ENCODE measurements at regions not wholly inside any gene's neighbourhood (a gene's known extent, or its start where the extent isn't known, plus 50 kb on each side); places are given as distances from the start of the nearest gene placed in this dataset.

DNA sequence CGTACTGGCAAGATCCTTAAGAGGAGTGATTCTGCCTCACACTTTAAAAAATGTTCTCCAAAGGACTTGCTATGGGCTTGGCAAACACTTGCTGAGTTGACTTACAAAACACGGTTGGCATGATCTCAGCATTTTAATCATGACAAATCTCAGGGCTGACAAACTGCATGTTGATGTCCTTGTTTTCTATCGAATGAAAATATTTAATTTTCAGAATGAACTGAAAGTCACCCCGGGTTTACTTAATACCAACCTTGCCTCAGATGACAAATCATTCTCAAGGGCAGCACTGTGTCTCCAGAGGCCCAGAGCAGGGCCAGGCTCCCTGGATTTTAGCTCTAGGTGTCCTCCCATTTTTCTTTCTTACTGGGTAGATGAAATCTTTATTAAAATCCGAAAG is 229.1 kb upstream of the ZFHX3 start:
- DNase-seq (no peak), ATAC-seq (no peak)
- H3K9me3 ChIP-seq = no peaks in the 10 kb centered on the region
- no peak for TF ChIP-seq CTCF (IDR thresholded peaks at IDR 0.05)
- intact Hi-C loops (cut with DNase I) = no loop called here
- no peaks in the 10 kb centered on the region for H3K27me3 ChIP-seq
- H3K36me3 ChIP-seq = no peaks in the 10 kb centered on the region
- no peaks in the 10 kb centered on the region for H3K4me1 ChIP-seq
- H3K27ac ChIP-seq = no peak overlapping the region
- H3K4me3 ChIP-seq = no peak overlapping the region

DNA sequence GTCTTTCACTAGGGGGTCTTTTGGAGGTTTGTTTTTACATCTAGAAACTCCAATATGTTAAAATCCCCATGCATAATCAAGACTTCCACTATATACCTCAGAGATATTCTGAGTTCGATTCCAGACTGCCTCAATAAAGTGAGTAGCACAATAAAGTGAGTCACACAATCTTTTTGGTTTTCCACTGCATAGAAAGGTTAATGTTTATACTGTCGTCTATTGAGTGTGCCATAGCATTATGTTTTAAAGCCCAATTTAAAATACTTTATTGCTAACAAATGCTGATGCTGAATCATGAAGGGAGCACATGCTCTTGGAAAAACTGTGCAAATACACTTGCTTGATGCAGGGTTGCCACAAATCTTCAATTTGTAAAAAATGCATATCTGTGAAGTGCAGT is 227.5 kb upstream of the ZFHX3 start:
- ATAC-seq = no peak
- H3K4me1 ChIP-seq = no peaks in the 10 kb centered on the region
- H3K9me3 ChIP-seq = no peaks in the 10 kb centered on the region
- no peak for TF ChIP-seq CTCF (IDR thresholded peaks at IDR 0.05)
- no peaks in the 10 kb centered on the region for H3K36me3 ChIP-seq
- no peaks in the 10 kb centered on the region for H3K27me3 ChIP-seq
- intact Hi-C loops (cut with DNase I) = no loop called here
- no peak for DNase-seq
- no peak overlapping the region for H3K4me3 ChIP-seq
- no peak overlapping the region for H3K27ac ChIP-seq

- ATAC-seq = no peak
- intact Hi-C loops (cut with DNase I) = no loop called here
These were observed 227.1 kb upstream of the ZFHX3 start for GRCh38 chr16:73275024-73275423.

GRCh38 chr16:73274140-73274539 is 226.2 kb upstream of the ZFHX3 start:
- H3K27me3 ChIP-seq = no peaks in the 10 kb centered on the region
- intact Hi-C loops (cut with DNase I) = no loop called here
- no peaks in the 10 kb centered on the region for H3K36me3 ChIP-seq
- no peak overlapping the region for H3K27ac ChIP-seq
- H3K9me3 ChIP-seq = no peaks in the 10 kb centered on the region
- no peak for TF ChIP-seq CTCF (IDR thresholded peaks at IDR 0.05)
- H3K4me3 ChIP-seq = no peak overlapping the region
- no peak for DNase-seq
- H3K4me1 ChIP-seq = no peaks in the 10 kb centered on the region
- no peak for ATAC-seq

More at GRCh38 chr16:73275024-73275423, 227.1 kb upstream of the ZFHX3 start:
- Histone ChIP-seq H3K27me3 (no peaks in the 10 kb centered on the region), H3K4me3 (no peak overlapping the region), H3K9me3 (no peaks in the 10 kb centered on the region), H3K36me3 (no peaks in the 10 kb centered on the region), H3K4me1 (no peaks in the 10 kb centered on the region), H3K27ac (no peak overlapping the region)
- DNase-seq = no peak
- TF ChIP-seq CTCF (IDR thresholded peaks at IDR 0.05) = no peak

GRCh38 chr16:73268366-73268993 is 220.6 kb upstream of the ZFHX3 start:
- no peak for DNase-seq

More at GRCh38 chr16:73268366-73268993, 220.6 kb upstream of the ZFHX3 start:
- Histone ChIP-seq H3K4me3 (no peak overlapping the region), H3K4me1 (no peaks in the 10 kb centered on the region), H3K9me3 (no peaks in the 10 kb centered on the region), H3K27ac (no peak overlapping the region), H3K27me3 (no peaks in the 10 kb centered on the region), H3K36me3 (no peaks in the 10 kb centered on the region)
- no peak for ATAC-seq
- TF ChIP-seq CTCF (IDR thresholded peaks at IDR 0.05) = no peak
- intact Hi-C loops (cut with DNase I) = no loop called here
